Keratinocyte (primary cell): ENCODE measurements at regions not wholly inside any gene's neighbourhood (a gene's known extent, or its start where the extent isn't known, plus 50 kb on each side); places are given as distances from the start of the nearest gene placed in this dataset.

Experiments used
- EZH2 ChIP-seq: IDR thresholded peaks from one replicate; pipeline ENCODE4 v1.6.1; 2012; ENCODE audit warnings: inconsistent platforms, mild to moderate bottlenecking, low read length, moderate library complexity
- TF ChIP-seq, protein P1 (sequence below), 3 experiments: IDR thresholded peaks in 1 of 3; conservative IDR thresholded peaks in 1 of 3; optimal IDR thresholded peaks in 1 of 3; 2 replicates in 2 of 3; 3 replicates in 1 of 3; pipeline versions ENCODE3 to v1.5.1; 2011; ENCODE audit warnings: low read length in 3 of 3, mild to moderate bottlenecking in 3 of 3, moderate library complexity in 2 of 3, control low read depth in 1 of 3, inconsistent platforms in 1 of 3; ENCODE audit not compliant: insufficient read depth in 2 of 3; ENCODE audit errors: extremely low read depth in 1 of 3

DNA sequence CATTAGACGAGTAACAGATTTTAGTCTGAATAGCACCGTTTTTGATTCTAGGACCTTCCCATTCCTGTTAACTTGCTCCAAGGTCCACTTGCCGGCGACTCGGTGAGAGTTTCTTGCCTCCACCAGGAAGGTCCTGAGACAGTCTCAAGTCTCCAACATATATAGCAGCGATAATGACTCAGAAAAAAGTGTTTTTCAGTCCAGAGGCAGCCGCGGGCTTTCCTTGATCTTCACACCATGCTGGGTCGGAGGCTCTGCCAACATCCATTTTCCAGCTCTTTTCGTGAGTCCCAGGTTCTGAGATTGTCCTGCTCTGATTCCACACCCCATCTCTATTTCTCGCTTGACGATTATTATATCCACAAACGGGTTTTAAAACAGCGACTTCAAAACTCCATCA is 170.5 kb downstream of the GPX5 start:
- TF ChIP-seq, protein P1, sequence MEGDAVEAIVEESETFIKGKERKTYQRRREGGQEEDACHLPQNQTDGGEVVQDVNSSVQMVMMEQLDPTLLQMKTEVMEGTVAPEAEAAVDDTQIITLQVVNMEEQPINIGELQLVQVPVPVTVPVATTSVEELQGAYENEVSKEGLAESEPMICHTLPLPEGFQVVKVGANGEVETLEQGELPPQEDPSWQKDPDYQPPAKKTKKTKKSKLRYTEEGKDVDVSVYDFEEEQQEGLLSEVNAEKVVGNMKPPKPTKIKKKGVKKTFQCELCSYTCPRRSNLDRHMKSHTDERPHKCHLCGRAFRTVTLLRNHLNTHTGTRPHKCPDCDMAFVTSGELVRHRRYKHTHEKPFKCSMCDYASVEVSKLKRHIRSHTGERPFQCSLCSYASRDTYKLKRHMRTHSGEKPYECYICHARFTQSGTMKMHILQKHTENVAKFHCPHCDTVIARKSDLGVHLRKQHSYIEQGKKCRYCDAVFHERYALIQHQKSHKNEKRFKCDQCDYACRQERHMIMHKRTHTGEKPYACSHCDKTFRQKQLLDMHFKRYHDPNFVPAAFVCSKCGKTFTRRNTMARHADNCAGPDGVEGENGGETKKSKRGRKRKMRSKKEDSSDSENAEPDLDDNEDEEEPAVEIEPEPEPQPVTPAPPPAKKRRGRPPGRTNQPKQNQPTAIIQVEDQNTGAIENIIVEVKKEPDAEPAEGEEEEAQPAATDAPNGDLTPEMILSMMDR (optimal IDR thresholded peaks at IDR 0.05 in 1 of 3, IDR thresholded peaks at IDR 0.05 in 1 of 3, conservative IDR thresholded peaks at IDR 0.05 in 1 of 3; ENCODE audit: extremely low read depth in 1 of 3, insufficient read depth in 2 of 3, low read length in 3 of 3), result no peak
- no peak for TF ChIP-seq EZH2
